IPS DF 6.9 (cell line): ENCODE measurements at regions not wholly inside any gene's neighbourhood (a gene's known extent, or its start where the extent isn't known, plus 50 kb on each side); places are given as distances from the start of the nearest gene placed in this dataset.

ENCODE experiments used
- DNase-seq: peaks from one replicate; pipeline ENCODE4 v3.0.0-alpha.2; 2013; ENCODE audit warnings: low read depth, low spot score
- H3K27ac ChIP-seq: one replicate; pipeline ENCODE4 v1.5.1; 2013; ENCODE audit warnings: low read length, control low read depth
- H3K27me3 ChIP-seq: 2 replicates; pipeline ENCODE4 v1.6.1; 2013; ENCODE audit warnings: mild to moderate bottlenecking, low read length; ENCODE audit not compliant: control insufficient read depth, insufficient read depth
- H3K36me3 ChIP-seq: 2 replicates; pipeline ENCODE4 v1.6.1; 2013; ENCODE audit warnings: low read length; ENCODE audit not compliant: control insufficient read depth, insufficient read depth
- H3K4me1 ChIP-seq: 2 replicates; pipeline ENCODE4 v1.6.1; 2013; ENCODE audit warnings: low read length; ENCODE audit not compliant: control insufficient read depth, insufficient read depth
- H3K4me3 ChIP-seq: 2 replicates; pipeline ENCODE4 v1.5.1; 2013; ENCODE audit warnings: mild to moderate bottlenecking, low read length
- H3K9me3 ChIP-seq: 2 replicates; pipeline ENCODE4 v1.6.1; 2013; ENCODE audit warnings: low read length, inconsistent platforms; ENCODE audit not compliant: control insufficient read depth, insufficient read depth
- WGBS: extraction: QIAGEN DNeasy Blood & Tissue Kit; methylation state at CpG from one replicate; pipeline ENCODE4 v1.1.7; 2013; ENCODE audit warnings: mixed read lengths, missing lambda C conversion rate; ENCODE audit not compliant: insufficient read length, insufficient coverage; 5-methylcytosine and 5-hydroxymethylcytosine counted together

GRCh38 chr4:181987392-181987791, 255.8 kb upstream of the TENM3 start:
- Histone ChIP-seq H3K27ac (no peak overlapping the region), H3K4me3 (no peak overlapping the region), H3K9me3 (no peaks in the 10 kb centered on the region), H3K4me1 (no peaks in the 10 kb centered on the region), H3K36me3 (no peaks in the 10 kb centered on the region), H3K27me3 (no peaks in the 10 kb centered on the region)
- no CpG with 5 or more reads among the region's 4 CpGs for WGBS
- DNase-seq: no peak

GRCh38 chr4:181989071-181989470, 254.1 kb upstream of the TENM3 start:
- Histone ChIP-seq H3K27me3 (no peaks in the 10 kb centered on the region), H3K4me1 (no peaks in the 10 kb centered on the region), H3K9me3 (no peaks in the 10 kb centered on the region), H3K36me3 (no peaks in the 10 kb centered on the region), H3K27ac (no peak overlapping the region), H3K4me3 (no peak overlapping the region)
- DNase-seq: no peak
- no CpG with 5 or more reads among the region's 3 CpGs for WGBS

GRCh38 chr4:181991369-181992108, 251.7 kb upstream of the TENM3 start:
- Histone ChIP-seq H3K27ac (no peak overlapping the region), H3K9me3 (no peaks in the 10 kb centered on the region), H3K27me3 (no peaks in the 10 kb centered on the region), H3K36me3 (no peaks in the 10 kb centered on the region), H3K4me1 (no peaks in the 10 kb centered on the region), H3K4me3 (no peak overlapping the region)
- WGBS: no CpG with 5 or more reads among the region's 7 CpGs
- DNase-seq: no peak

- H3K4me3 ChIP-seq: no peak overlapping the region
- no peaks in the 10 kb centered on the region for H3K27me3 ChIP-seq
- no peaks in the 10 kb centered on the region for H3K4me1 ChIP-seq
- H3K9me3 ChIP-seq: no peaks in the 10 kb centered on the region
- H3K36me3 ChIP-seq: no peaks in the 10 kb centered on the region
- WGBS: no CpG with 5 or more reads among the region's 5 CpGs
- no peak for DNase-seq
- no peak overlapping the region for H3K27ac ChIP-seq
These were observed 244.6 kb upstream of the TENM3 start for GRCh38 chr4:181998398-181999295.

GRCh38 chr4:182000077-182000476, 243.1 kb upstream of the TENM3 start:
- H3K4me1 ChIP-seq: no peaks in the 10 kb centered on the region
- no peak for DNase-seq
- no peak overlapping the region for H3K4me3 ChIP-seq
- WGBS: no CpG with 5 or more reads among the region's 6 CpGs
- no peak overlapping the region for H3K27ac ChIP-seq
- H3K9me3 ChIP-seq: no peaks in the 10 kb centered on the region
- H3K36me3 ChIP-seq: no peaks in the 10 kb centered on the region
- no peaks in the 10 kb centered on the region for H3K27me3 ChIP-seq

GRCh38 chr4:182010876-182011275, 232.3 kb upstream of the TENM3 start:
- H3K9me3 ChIP-seq: no peaks in the 10 kb centered on the region
- no peak for DNase-seq
- H3K4me1 ChIP-seq: no peaks in the 10 kb centered on the region
- no peak overlapping the region for H3K4me3 ChIP-seq
- no CpG with 5 or more reads among the region's 1 CpG for WGBS
- H3K27ac ChIP-seq: no peak overlapping the region
- H3K27me3 ChIP-seq: no peaks in the 10 kb centered on the region
- no peaks in the 10 kb centered on the region for H3K36me3 ChIP-seq

- Histone ChIP-seq H3K4me1 (no peaks in the 10 kb centered on the region), H3K27me3 (no peaks in the 10 kb centered on the region), H3K36me3 (no peaks in the 10 kb centered on the region), H3K9me3 (no peaks in the 10 kb centered on the region), H3K27ac (no peak overlapping the region), H3K4me3 (no peak overlapping the region)
- no peak for DNase-seq
- WGBS: no CpG with 5 or more reads among the region's 5 CpGs
These were observed 229.0 kb upstream of the TENM3 start for GRCh38 chr4:182014164-182014563.

GRCh38 chr4:182015014-182015413, 228.2 kb upstream of the TENM3 start:
- DNase-seq: no peak
- H3K4me3 ChIP-seq: no peak overlapping the region
- no peaks in the 10 kb centered on the region for H3K4me1 ChIP-seq
- H3K36me3 ChIP-seq: no peaks in the 10 kb centered on the region
- no peak overlapping the region for H3K27ac ChIP-seq
- no peaks in the 10 kb centered on the region for H3K27me3 ChIP-seq
- H3K9me3 ChIP-seq: no peaks in the 10 kb centered on the region
- no CpG with 5 or more reads among the region's 11 CpGs for WGBS

GRCh38 chr4:182015893-182016292, 227.3 kb upstream of the TENM3 start:
- no CpG with 5 or more reads among the region's 6 CpGs for WGBS
- H3K27ac ChIP-seq: no peak overlapping the region
- no peak for DNase-seq

GRCh38 chr4:182017038-182017437, 226.2 kb upstream of the TENM3 start:
- Histone ChIP-seq H3K4me3 (no peak overlapping the region), H3K36me3 (no peaks in the 10 kb centered on the region), H3K4me1 (no peaks in the 10 kb centered on the region), H3K27ac (no peak overlapping the region), H3K9me3 (no peaks in the 10 kb centered on the region), H3K27me3 (no peaks in the 10 kb centered on the region)
- no peak for DNase-seq
- WGBS: no CpG with 5 or more reads among the region's 5 CpGs

More at GRCh38 chr4:182015893-182016292, 227.3 kb upstream of the TENM3 start:
- Histone ChIP-seq H3K27me3 (no peaks in the 10 kb centered on the region), H3K9me3 (no peaks in the 10 kb centered on the region), H3K4me3 (no peak overlapping the region), H3K4me1 (no peaks in the 10 kb centered on the region), H3K36me3 (no peaks in the 10 kb centered on the region)
